ENCODE measurements at regions not wholly inside any gene's neighbourhood (a gene's known extent, or its start where the extent isn't known, plus 50 kb on each side); places are given as distances from the start of the nearest gene placed in this dataset.

DNA sequence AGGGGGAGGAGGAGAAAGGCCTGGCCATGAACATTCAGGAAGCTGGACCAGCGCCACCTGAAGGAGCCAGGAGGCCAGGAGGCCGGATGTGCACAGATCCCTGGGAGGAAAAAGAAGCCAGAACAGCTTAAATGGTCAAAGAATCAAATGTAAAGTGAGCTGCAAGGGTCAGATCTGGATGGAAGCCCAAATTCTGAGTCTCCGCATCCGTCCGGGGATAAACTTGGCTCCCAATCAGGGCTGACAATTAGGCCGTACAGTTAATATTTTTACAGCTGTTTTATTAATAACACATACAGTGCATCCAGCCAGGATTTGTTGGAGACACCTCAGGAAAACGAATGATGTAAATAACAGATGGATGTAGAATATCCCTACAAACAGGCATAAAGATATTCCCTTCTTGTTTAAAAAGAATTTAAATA lies 495.1 kb upstream of the TCF4 start:
- Mint-ChIP-seq H3K9me3 (peaks cover 15% of the 10 kb centered on the region), H3K4me3 (no peak overlapping the region), H3K36me3 (no peaks in the 10 kb centered on the region), H3K27me3 (no peaks in the 10 kb centered on the region), H3K4me1 (ENCODE audit: low read depth in 2 of 2) (no peaks in the 10 kb centered on the region), H3K27ac (no peak overlapping the region)
- DNase-seq (ENCODE audit: low spot score) (no peak), ATAC-seq (no peak)

DNA sequence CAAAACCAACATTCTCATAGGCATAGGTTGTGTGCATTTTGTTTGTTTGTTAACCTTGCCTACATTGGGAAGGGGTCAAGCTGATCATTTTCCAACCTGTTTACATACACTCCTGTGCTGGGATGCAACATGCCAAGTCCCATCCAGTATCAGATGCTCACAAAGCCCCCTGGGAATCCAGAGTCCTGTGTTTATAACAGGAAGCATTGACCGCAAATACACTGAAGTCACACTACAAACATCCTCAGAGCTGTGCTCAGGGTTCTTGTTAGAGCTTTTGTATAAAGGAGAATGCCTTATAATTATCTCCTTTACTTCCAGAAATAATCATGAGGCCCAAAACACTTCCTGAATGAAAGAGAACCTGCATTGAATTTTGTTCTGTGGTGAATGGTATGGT lies 488.7 kb upstream of the TCF4 start:
- DNase-seq (ENCODE audit: low spot score): no peak
- Mint-ChIP-seq H3K9me3 (peaks cover 15% of the 10 kb centered on the region), H3K4me1 (ENCODE audit: low read depth in 2 of 2) (no peaks in the 10 kb centered on the region), H3K4me3 (no peak overlapping the region), H3K27ac (no peak overlapping the region), H3K36me3 (no peaks in the 10 kb centered on the region), H3K27me3 (peaks cover 0 to 2% of the 10 kb centered on the region in 2 donors)
- no peak for ATAC-seq

DNA sequence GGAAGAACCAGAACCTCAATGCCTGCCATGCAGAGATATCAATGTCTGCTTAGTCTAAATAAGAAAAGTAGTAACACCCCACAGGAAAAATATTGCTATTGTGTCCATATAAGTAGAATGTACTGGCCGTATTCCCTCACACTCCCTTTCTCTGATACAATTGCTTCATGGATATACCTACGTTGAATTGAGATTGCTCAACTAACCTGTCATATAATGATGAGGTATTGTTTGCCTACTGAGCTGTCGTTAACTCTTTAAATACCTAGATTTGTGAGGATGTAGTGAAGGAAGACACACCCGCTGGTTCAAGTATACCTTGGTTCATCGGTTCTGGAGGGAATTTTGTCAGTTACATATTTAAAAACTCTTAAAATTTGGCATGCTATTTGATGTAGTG lies 480.7 kb upstream of the TCF4 start:
- Mint-ChIP-seq H3K27ac (no peak overlapping the region), H3K4me1 (ENCODE audit: low read depth in 2 of 2) (no peaks in the 10 kb centered on the region)

DNA sequence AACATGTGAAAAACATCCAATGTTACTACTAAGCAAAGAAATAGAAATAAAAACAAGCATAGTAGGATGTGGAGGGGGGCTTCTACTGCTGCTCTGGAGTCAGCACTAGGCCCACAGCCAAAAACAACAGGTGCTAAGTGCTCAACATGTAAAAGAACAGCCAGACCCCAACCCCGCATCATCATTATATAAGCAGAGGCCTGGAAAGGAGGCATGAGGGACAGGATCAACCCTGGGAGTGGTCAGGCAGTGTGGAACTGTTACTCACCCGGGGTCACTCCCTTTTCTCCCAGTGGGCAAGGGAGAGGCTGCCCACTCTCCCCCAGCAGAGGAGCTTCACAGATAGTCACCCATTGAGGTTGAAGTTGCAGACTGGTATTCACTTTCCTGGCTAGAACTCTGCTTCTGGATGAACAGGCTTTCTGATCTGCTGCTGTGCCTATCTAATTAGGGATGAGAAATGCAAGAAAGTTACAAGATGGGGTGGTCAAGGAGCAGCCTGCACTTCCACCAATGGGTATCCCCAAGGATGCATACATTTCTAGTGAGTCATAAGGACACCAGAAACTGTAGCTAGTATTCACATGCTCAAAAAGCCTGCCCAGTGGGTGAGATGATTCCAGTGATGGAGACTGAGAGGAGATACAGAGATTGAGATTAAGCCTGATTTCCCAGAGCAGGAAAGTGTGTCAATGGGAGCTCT lies 480.1 kb upstream of the TCF4 start:
- H3K36me3 Mint-ChIP-seq: no peaks in the 10 kb centered on the region

More for the DNA sequence above, 480.7 kb upstream of the TCF4 start:
- no peak for ATAC-seq
- Mint-ChIP-seq H3K36me3 (no peaks in the 10 kb centered on the region), H3K4me3 (no peak overlapping the region), H3K9me3 (peaks cover 3% of the 10 kb centered on the region), H3K27me3 (peaks cover 0 to 2% of the 10 kb centered on the region in 2 donors)
- DNase-seq (ENCODE audit: low spot score): no peak

DNA sequence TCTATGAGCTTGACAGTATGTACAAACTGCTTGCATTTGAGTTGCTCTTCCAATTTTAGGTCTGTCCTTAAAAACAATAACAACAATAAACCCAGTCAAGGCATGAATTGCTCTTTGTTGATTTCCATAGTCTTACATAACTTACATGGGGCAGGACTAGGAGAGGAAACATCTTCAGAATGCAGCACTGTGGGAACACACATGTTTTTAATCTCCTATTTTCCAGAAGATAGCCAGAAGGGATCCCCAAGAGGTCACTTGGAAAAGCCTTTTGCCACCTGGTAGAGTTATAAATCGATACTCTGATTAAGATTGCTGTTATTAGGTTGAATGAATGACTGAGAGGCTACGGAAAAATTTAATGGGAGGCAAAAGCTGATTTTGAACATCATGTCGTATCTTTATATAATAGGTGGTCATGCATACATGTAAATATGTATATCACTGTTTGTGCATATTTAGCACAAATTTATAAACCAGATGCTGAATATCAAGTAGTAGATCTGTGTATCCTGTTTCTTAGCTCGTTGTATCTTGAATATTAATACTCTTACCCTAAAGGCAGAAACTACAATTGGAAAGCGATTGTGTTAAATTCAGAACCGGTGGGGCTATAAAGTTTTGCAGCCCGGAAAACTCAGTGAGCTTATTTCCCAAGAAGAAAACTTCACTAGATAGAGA lies 479.4 kb upstream of the TCF4 start:
- no peak for DNase-seq (ENCODE audit: low spot score)
- Mint-ChIP-seq H3K36me3 (no peaks in the 10 kb centered on the region), H3K9me3 (peaks cover 2% of the 10 kb centered on the region), H3K4me3 (no peak overlapping the region), H3K27me3 (peaks cover 0 to 2% of the 10 kb centered on the region in 2 donors), H3K4me1 (ENCODE audit: low read depth in 2 of 2) (no peaks in the 10 kb centered on the region), H3K27ac (no peak overlapping the region)
- ATAC-seq: no peak

More for the DNA sequence above, 480.1 kb upstream of the TCF4 start:
- no peak for ATAC-seq
- peaks cover 0 to 2% of the 10 kb centered on the region in 2 donors for H3K27me3 Mint-ChIP-seq
- DNase-seq (ENCODE audit: low spot score): no peak
- no peak overlapping the region for H3K27ac Mint-ChIP-seq
- H3K9me3 Mint-ChIP-seq: peaks cover 3% of the 10 kb centered on the region
- H3K4me1 Mint-ChIP-seq (ENCODE audit: low read depth in 2 of 2): no peaks in the 10 kb centered on the region
- no peak overlapping the region for H3K4me3 Mint-ChIP-seq

DNA sequence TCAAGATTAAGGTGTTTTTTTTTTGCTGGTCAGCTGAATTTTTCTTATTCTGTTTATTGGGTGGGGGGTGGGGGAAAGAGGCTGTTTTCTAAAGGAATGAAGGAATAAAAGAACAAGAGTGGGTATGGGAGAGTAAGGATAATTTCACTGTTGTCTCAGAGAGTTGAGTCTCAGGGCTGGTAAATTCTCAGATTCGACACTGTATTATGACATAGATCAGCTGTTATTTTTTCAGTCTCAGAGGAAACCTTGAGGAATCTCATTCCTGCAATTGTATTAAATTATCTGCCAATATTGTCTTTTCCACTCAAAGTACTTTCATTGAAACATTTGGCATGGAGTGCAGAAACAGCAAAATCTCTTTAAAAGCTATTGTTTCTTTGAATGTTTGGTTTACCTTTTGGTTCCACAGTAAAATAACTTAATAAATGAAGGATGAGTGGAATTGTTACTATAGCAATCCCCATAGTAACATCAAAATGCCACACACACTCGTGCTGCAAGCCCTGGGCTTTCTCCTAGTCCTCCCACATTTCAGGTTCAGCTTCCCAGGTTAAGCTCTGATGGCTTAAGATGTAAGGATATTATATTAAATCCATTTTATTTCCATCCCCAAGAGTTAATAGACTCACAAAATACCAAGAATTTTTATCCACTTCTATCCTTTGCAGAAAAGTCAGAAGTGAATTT lies 478.7 kb upstream of the TCF4 start:
- ATAC-seq (no peak), DNase-seq (ENCODE audit: low spot score) (no peak)
- no peaks in the 10 kb centered on the region for H3K27me3 Mint-ChIP-seq
- H3K9me3 Mint-ChIP-seq: no peaks in the 10 kb centered on the region
- H3K4me1 Mint-ChIP-seq (ENCODE audit: low read depth in 2 of 2): no peaks in the 10 kb centered on the region
- H3K4me3 Mint-ChIP-seq: no peak overlapping the region
- no peaks in the 10 kb centered on the region for H3K36me3 Mint-ChIP-seq
- no peak overlapping the region for H3K27ac Mint-ChIP-seq

DNA sequence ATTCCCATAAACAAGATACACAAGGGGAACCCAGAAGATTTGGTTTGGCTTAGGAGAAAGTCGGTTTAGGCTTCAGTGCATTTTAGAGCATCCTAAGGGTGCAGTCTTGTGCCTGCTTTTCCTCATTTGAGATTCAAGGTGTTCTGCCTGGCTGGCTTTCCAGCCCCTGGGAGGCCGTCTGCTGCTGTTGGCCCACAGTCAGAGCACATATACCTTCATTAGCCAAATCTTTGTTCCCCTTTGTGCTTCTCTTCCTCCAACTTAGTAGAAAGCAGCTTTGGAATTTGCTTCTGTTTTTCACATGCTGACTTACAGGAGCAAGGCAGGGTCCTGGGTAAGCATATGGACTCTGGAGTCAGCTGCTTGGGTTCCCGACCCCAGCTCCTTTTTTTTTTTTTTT lies 477.1 kb upstream of the TCF4 start:
- no peaks in the 10 kb centered on the region for H3K4me1 Mint-ChIP-seq (ENCODE audit: low read depth in 2 of 2)
- H3K27ac Mint-ChIP-seq: no peak overlapping the region
- ATAC-seq (no peak), DNase-seq (ENCODE audit: low spot score) (no peak)
- no peaks in the 10 kb centered on the region for H3K36me3 Mint-ChIP-seq
- no peaks in the 10 kb centered on the region for H3K9me3 Mint-ChIP-seq
- no peaks in the 10 kb centered on the region for H3K27me3 Mint-ChIP-seq
- H3K4me3 Mint-ChIP-seq: no peak overlapping the region

DNA sequence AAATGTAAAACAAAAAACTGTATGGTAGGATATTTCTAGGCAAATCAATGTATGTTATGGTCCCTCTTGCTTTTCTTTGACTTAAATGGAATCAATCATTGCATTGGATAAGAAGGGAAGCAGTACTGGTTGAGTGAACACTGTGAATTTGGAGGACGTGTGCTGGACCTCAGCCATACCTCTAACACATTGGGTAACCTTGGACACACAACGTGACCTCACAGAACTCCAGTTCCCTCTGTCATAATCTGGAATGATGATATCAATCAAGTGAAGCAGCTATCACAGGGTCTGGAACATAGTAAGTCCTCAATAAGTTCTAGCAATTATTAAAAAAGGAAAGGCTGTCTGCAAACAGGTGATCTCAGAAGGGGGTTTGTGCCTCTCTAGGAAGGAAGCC lies 474.9 kb upstream of the TCF4 start:
- Mint-ChIP-seq H3K4me1 (ENCODE audit: low read depth in 2 of 2) (no peaks in the 10 kb centered on the region), H3K27ac (no peak overlapping the region), H3K4me3 (no peak overlapping the region), H3K27me3 (no peaks in the 10 kb centered on the region), H3K36me3 (no peaks in the 10 kb centered on the region), H3K9me3 (no peaks in the 10 kb centered on the region)
- DNase-seq (ENCODE audit: low spot score) (no peak), ATAC-seq (no peak)

DNA sequence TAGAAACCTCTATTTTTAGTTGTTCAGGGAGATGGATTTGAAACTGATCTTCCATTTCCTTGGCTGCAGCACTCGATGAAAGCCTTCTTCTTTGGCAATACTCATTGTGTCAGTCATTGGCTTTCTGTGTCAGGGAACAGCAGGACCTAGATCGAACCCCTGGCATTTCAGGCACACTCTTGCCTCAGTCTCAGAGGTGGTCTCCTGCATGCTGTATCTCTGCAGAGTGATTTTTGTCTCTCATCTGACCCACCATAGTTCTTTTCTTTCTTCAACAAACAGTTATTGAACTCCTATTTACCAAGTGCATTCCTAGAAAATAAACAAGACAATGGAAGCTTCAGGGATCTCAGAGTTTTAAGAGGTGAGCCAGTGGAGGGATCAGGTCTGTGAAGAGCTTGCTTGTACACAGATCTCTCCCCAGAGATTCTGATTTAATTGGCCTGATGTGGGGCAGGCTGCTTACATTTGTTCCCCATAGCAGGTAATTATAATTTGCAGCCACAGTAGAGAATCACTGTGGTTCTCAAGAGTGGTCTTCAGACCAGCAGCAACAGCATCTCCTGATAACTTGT lies 473.1 kb upstream of the TCF4 start:
- no peak overlapping the region for H3K4me3 Mint-ChIP-seq

DNA sequence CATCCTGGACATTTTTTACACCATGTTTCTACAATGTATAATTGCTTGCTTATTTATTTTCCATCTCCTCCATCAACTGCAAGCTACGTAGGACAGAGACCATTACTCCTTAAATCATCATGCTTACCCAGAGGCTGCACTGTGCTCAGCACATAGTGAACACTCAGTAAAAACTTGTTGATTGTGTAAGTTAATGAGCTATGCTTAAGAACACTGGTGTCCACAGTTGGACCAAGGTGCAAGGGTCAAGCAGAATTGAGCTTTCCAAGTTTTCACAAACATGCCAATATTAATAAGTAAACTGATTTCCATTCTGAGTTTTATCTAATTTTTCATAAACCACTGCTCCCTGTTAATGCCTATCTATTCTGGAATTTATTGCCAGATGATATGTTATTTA lies 464.2 kb upstream of the TCF4 start:
- H3K27ac Mint-ChIP-seq: no peak overlapping the region
- no peaks in the 10 kb centered on the region for H3K4me1 Mint-ChIP-seq (ENCODE audit: low read depth in 2 of 2)
- DNase-seq (ENCODE audit: low spot score) (no peak), ATAC-seq (no peak)
- no peak overlapping the region for H3K4me3 Mint-ChIP-seq
- peaks cover 12% of the 10 kb centered on the region for H3K9me3 Mint-ChIP-seq
- H3K27me3 Mint-ChIP-seq: no peaks in the 10 kb centered on the region
- H3K36me3 Mint-ChIP-seq: peaks cover 6% of the 10 kb centered on the region

More for the DNA sequence above, 473.1 kb upstream of the TCF4 start:
- no peak for DNase-seq (ENCODE audit: low spot score)
- Mint-ChIP-seq H3K27ac (no peak overlapping the region), H3K27me3 (no peaks in the 10 kb centered on the region), H3K36me3 (no peaks in the 10 kb centered on the region), H3K4me1 (ENCODE audit: low read depth in 2 of 2) (no peaks in the 10 kb centered on the region), H3K9me3 (no peaks in the 10 kb centered on the region)
- no peak for ATAC-seq

DNA sequence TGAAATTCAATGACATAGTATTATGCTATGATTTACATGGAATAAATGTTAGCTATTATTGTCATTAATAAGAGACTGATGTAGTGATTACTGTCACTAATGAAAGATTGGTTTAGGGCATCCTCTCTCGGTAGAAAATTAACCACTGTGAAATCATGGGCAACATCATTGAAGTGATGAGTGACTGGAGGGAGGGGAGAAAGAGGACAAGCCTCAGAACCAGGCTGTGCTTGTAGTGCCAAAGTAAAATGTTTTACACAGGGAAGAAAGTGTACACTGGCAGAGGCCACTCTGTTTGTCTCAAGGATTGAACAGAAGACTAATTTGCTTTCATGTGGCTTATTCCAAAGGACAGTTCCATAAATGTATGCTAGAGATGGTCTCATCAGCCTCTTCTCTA lies 456.2 kb upstream of the TCF4 start:
- no peak for DNase-seq (ENCODE audit: low spot score)
- ATAC-seq: no peak
- peaks cover 22% of the 10 kb centered on the region for H3K9me3 Mint-ChIP-seq
- H3K36me3 Mint-ChIP-seq: peaks cover 6% of the 10 kb centered on the region
- no peak overlapping the region for H3K27ac Mint-ChIP-seq
- H3K27me3 Mint-ChIP-seq: no peaks in the 10 kb centered on the region
- H3K4me3 Mint-ChIP-seq: no peak overlapping the region
- H3K4me1 Mint-ChIP-seq (ENCODE audit: low read depth in 2 of 2): no peaks in the 10 kb centered on the region

DNA sequence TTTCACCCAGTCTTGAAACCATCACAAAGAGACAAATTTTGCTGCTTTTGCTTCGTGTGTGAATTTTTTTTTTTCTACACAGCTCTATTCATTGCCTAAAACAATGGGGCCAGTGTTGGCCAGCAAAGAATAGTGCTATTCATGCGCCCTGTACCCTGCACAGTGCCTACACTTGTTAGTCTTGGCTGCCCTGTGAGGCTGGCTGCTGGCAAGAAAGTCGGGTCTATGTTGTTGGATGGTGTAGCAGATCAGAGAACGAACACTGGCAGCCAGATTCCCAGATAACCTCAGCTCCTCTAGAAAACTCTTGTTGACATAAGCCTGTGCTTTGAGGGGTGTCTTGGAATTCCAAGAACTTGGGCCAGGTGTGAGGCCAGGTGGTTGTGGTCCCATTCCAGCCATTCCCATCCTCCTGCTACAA lies 455.7 kb upstream of the TCF4 start:
- H3K27me3 Mint-ChIP-seq: no peaks in the 10 kb centered on the region
- H3K36me3 Mint-ChIP-seq: peaks cover 6% of the 10 kb centered on the region
- H3K9me3 Mint-ChIP-seq: peaks cover 19% of the 10 kb centered on the region
- H3K4me1 Mint-ChIP-seq (ENCODE audit: low read depth in 2 of 2): no peaks in the 10 kb centered on the region
- no peak for DNase-seq (ENCODE audit: low spot score)
- H3K27ac Mint-ChIP-seq: no peak overlapping the region
- no peak overlapping the region for H3K4me3 Mint-ChIP-seq
- peak in 1 of 2 donors; percentile 27 for ATAC-seq

DNA sequence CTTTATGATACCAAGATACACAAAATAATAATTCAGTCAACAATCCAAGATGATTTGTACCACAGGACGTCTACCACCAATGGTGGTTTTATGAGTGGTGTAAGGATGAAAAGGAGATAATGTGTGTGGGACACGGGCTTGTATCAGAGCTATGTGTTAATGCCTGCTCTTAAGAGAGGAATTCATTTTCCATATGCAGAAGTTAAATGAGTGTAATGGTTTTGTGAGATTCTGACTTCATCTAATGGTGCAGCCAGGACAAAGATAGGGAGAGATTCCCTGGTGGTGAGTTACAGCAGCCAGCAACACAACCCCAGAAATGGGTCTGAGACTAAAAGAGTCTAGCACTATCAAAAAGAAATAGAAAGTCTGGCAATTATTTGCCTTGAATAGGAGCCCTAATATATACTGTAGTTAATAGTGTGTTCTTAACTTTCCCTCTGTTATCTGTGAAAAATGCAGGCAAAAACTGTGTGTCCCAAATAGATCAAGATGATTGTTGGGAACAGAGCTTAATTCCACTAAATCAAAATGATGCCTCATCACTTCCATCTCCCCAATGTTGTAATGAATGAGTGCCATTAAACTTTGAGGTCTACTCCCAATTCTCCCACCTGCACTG lies 455.0 kb upstream of the TCF4 start:
- Mint-ChIP-seq H3K36me3 (peaks cover 1% of the 10 kb centered on the region), H3K27ac (no peak overlapping the region), H3K4me3 (no peak overlapping the region), H3K9me3 (peaks cover 19% of the 10 kb centered on the region), H3K4me1 (ENCODE audit: low read depth in 2 of 2) (no peaks in the 10 kb centered on the region), H3K27me3 (no peaks in the 10 kb centered on the region)
- no peak for DNase-seq (ENCODE audit: low spot score)
- no peak for ATAC-seq
